Thoracic aorta (tissue), 2 donors: ENCODE measurements at regions not wholly inside any gene's neighbourhood (a gene's known extent, or its start where the extent isn't known, plus 50 kb on each side); places are given as distances from the start of the nearest gene placed in this dataset.

Source experiments
- ATAC-seq: fragments of 150-250 bp; one replicate; pipeline ENCODE4 v1.8.0; 2017; ENCODE audit warnings: low read depth; ENCODE audit not compliant: insufficient number of reproducible peaks, low FRiP score
- DNase-seq: peaks from one replicate; pipeline ENCODE4 v3.0.0-alpha.2; 2020; ENCODE audit warnings: low spot score
- H3K27ac ChIP-seq, 2 donors: fragments of 200-600 bp; sonication (generic); 1 replicate in 1 of 2; 2 replicates in 1 of 2; pipeline ENCODE4 v1.5.1; 2016; ENCODE audit warnings: mild to moderate bottlenecking in 2 of 2, moderate library complexity in 2 of 2
- H3K27me3 ChIP-seq: fragments of 200-600 bp; sonication (generic); replicated peaks from 2 replicates; pipeline ENCODE4 v1.6.0; 2016; ENCODE audit warnings: mild to moderate bottlenecking; ENCODE audit not compliant: insufficient read depth
- H3K36me3 ChIP-seq: fragments of 200-600 bp; sonication (generic); one replicate; pipeline ENCODE4 v1.5.1; 2016
- H3K4me1 ChIP-seq, 2 donors: fragments of 200-600 bp; sonication (generic); 1 replicate in 1 of 2; 2 replicates in 1 of 2; pipeline versions ENCODE4 v1.5.1 to v1.6.0; 2016; ENCODE audit warnings: low read depth in 2 of 2, mild to moderate bottlenecking in 1 of 2; ENCODE audit not compliant: control insufficient read depth in 1 of 2
- H3K4me3 ChIP-seq: fragments of 200-600 bp; sonication (generic); 2 replicates; pipeline ENCODE4 v1.5.1; 2016; ENCODE audit warnings: mild to moderate bottlenecking
- H3K9me3 ChIP-seq: fragments of 200-600 bp; sonication (generic); 2 replicates; pipeline ENCODE4 v1.5.1; 2016
- TF ChIP-seq, protein P1 (sequence below): fragments of 200-600 bp; sonication (generic); IDR thresholded peaks from one replicate; pipeline ENCODE4 v1.5.1; 2019; ENCODE audit warnings: antibody characterized with exemption

GRCh38 chr4:126871810-126872209, 760.9 kb upstream of the INTU start:
- TF ChIP-seq, protein P1, sequence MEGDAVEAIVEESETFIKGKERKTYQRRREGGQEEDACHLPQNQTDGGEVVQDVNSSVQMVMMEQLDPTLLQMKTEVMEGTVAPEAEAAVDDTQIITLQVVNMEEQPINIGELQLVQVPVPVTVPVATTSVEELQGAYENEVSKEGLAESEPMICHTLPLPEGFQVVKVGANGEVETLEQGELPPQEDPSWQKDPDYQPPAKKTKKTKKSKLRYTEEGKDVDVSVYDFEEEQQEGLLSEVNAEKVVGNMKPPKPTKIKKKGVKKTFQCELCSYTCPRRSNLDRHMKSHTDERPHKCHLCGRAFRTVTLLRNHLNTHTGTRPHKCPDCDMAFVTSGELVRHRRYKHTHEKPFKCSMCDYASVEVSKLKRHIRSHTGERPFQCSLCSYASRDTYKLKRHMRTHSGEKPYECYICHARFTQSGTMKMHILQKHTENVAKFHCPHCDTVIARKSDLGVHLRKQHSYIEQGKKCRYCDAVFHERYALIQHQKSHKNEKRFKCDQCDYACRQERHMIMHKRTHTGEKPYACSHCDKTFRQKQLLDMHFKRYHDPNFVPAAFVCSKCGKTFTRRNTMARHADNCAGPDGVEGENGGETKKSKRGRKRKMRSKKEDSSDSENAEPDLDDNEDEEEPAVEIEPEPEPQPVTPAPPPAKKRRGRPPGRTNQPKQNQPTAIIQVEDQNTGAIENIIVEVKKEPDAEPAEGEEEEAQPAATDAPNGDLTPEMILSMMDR = no peak
- DNase-seq (no peak), ATAC-seq (no peak)
- Histone ChIP-seq H3K4me1 (no peaks in the 10 kb centered on the region), H3K9me3 (peaks cover 15% of the 10 kb centered on the region), H3K27ac (no peak overlapping the region), H3K36me3 (no peaks in the 10 kb centered on the region), H3K27me3 (no peaks in the 10 kb centered on the region), H3K4me3 (no peak overlapping the region)

DNA sequence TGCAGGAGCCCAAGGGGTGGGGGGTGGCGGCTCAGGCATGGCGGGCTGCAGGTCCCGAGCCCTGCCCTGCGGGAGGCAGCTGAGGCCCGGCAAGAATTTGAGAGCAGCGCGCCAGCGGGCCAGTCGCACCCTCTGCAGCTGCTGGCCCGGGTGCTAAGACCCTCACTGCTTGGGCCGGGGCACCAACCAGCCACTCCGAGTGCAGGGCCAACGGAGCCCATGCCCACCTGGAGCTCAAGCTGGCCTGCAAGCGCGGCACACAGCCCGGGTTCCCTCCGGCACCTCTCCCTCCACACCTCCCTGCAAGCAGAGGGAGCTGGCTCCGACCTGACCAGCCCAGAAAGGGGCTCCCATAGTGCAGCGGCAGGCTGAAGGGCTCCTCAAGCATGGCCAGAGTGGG, 758.2 kb upstream of the INTU start:
- Histone ChIP-seq H3K36me3 (no peaks in the 10 kb centered on the region), H3K4me3 (no peak overlapping the region), H3K9me3 (peaks cover 15% of the 10 kb centered on the region), H3K27me3 (no peaks in the 10 kb centered on the region), H3K4me1 (no peaks in the 10 kb centered on the region), H3K27ac (no peak overlapping the region)
- DNase-seq = no peak
- TF ChIP-seq, protein P1 = no peak
- ATAC-seq = no peak

DNA sequence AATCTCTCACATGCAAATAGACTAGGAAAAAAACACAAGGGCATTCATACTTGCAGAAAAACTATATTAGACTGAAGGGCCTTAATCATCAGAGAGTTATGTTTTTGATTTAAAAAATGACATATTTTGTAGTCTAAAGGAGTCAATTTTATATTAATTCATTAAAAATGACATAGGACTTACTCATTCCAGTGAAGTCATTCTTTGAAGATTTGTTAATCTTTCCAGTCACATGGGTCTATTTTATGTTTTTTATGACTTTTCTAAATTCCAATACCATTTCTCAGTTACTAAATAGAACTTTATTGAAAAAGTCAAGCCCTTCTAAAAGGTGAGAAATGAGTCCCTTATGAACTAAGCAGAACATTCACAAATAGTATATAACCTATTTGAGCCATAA, 743.8 kb upstream of the INTU start:
- TF ChIP-seq, protein P1 = no peak
- Histone ChIP-seq H3K4me3 (no peak overlapping the region), H3K9me3 (no peaks in the 10 kb centered on the region), H3K27me3 (no peaks in the 10 kb centered on the region), H3K4me1 (no peaks in the 10 kb centered on the region), H3K27ac (no peak overlapping the region), H3K36me3 (no peaks in the 10 kb centered on the region)
- ATAC-seq = no peak
- no peak for DNase-seq

DNA sequence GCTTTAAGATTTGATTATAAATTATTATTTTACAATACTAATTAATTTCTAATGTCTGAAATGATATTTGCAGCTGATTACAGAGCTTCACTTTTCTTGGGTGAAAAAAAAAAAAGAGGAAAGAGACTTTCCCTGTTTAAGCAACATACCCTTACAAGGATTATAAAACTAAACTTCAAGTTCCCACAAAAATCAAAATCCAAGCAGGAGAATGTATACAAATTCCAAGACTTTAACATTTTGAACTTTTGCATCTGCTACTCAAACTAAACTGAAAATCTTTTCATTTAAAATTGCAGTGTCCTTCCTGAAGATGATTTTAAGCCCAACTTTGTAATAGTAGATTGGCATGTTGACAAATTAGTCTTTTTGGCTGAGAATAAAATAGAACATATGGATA, 742.4 kb upstream of the INTU start:
- Histone ChIP-seq H3K4me3 (no peak overlapping the region), H3K27me3 (no peaks in the 10 kb centered on the region), H3K27ac (no peak overlapping the region), H3K36me3 (no peaks in the 10 kb centered on the region), H3K4me1 (no peaks in the 10 kb centered on the region), H3K9me3 (no peaks in the 10 kb centered on the region)
- DNase-seq (no peak), ATAC-seq (no peak)
- TF ChIP-seq, protein P1 = no peak

GRCh38 chr4:126890994-126891393, 741.8 kb upstream of the INTU start:
- Histone ChIP-seq H3K4me3 (no peak overlapping the region), H3K9me3 (no peaks in the 10 kb centered on the region), H3K27me3 (no peaks in the 10 kb centered on the region), H3K27ac (no peak overlapping the region), H3K4me1 (no peaks in the 10 kb centered on the region), H3K36me3 (no peaks in the 10 kb centered on the region)
- TF ChIP-seq, protein P1 = no peak
- ATAC-seq = no peak
- no peak for DNase-seq
